Lung microvascular endothelial cell (primary cell): ENCODE measurements at regions not wholly inside any gene's neighbourhood (a gene's known extent, or its start where the extent isn't known, plus 50 kb on each side); places are given as distances from the start of the nearest gene placed in this dataset.
"Not testable (repeated sequence)": the region's sequence is repeated elsewhere in the genome, so short reads cannot be mapped to it uniquely, and the experiment has no call there.

Source experiments
- DNase-seq, 2 donors: peaks; one replicate each; pipeline versions ENCODE4 v3.0.0 to v3.0.0-alpha.2; 2010; ENCODE audit warnings: low read depth in 2 of 2

DNA sequence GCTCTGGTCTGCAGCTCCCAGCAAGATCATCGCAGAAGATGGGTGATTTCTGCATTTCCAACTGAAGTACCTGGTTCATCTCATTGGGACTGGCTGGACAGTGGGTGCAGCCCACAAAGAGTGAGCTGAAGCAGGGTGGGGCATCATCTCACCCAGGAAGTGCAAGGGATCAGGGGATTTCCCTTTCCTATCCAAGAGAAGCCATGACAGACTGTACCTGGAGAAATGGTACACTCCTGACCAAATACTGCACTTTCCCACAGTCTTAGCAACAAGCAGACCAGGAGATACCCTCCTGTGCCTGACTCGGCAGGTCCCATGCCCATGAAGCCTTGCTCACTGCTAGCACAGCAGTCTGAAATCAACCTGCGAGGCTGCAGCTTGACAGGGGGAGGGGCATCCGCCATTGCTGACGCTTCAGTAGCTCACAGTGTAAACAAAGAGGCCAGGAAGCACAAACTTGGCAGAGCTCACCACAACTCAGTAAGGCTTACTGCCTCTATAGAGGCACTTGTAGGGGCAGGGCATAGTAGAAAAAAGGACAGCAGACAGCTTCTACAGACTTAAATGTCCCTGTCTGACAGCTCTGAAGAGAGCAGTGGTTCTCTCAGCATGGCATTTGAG is 60.5 kb downstream of the AREG start:
- peak; percentile 94 to 95 for DNase-seq

DNA sequence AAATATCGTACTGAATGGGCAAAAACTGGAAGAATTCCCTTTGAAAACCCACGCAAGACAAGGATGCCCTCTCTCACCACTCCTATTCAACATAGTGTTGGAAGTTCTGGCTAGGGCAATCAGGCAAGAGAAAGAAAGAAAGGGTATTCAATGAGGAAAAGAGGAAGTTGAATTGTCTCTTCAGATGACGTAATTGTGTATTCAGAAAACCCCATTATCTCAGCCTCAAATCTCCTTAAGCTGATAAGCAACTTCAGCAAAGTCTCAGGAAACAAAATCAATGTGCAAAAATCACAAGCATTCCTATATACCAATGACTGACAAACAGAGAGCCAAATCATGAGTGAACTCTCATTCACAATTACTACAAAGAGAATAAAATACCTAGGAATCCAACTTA is 64.4 kb downstream of the AREG start:
- not testable (repeated sequence) for DNase-seq

- no peak for DNase-seq
Measured at GRCh38 chr4:74516303-74516702, 71.4 kb downstream of the AREG start.

DNA sequence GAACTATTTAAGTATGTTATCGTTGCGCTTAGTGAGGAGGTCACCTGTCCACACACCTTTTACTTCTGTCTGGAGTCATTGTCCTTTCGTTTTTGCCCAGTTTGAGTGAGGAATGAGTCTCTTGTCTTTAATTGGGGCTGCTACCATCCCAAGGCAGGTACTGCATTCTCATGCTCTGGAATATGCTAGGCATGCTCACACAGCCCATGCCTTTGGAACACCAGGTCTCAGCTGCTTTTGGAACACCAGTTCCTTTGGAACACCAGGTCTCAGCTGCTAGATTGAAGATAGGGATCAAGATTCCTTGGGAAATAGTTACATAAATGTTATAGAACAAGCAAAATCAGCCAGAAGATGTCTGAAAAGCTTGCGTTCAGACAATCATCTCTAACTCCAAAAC is 73.1 kb downstream of the AREG start:
- no peak for DNase-seq

DNA sequence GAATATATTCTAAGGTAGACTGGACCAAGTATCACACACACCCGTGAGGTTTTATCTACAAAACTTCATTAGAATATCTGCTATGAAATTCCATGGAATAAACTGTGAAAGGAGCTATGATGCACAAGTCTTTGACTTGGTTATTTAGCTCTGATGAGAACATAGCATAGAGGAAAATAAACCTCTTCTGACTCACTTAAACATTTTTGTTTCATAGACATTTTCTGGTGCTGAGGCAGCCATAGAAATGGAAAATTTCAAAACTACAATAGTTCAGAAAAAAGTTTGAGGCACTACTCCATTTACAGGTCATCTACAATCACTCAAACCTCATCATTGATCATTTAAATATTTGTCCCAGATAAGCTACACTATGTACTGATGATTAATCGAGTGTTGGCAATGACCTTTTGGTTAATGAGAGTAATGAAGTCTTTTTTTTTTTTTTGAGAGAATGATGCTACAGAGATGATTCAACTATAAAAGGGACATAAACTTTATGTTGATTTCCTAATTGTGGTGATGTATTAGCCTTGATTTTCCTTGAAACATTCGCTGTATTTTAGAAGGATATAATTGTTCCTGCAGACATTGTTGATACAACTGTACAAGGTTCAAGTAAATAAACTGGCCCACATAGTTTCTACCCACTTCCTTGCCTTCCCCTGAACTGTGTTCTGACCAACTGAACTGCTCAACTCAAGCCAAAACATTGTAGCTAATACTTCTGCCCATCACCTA is 77.5 kb downstream of the AREG start:
- DNase-seq = no peak

DNA sequence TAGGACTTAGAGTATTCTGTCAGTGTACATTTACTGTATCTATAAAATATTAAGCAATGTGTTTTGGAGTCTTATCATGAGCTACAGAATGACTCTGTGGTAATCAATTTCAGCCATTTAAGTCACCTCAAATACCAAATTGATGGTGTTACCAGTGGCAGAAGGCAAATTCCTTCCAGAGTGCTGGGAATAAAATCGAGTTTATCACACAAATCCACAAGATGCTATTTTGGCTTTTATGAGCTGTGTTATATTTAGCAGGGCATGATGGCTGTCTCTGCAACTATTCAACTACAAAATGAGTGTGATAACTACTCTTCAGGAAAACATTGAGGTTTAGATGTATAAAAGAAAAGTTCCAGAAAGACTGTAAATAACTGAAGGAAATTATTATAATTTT is 78.2 kb downstream of the AREG start:
- no peak for DNase-seq

- DNase-seq = no peak
Measured at GRCh38 chr4:74524985-74525384, 80.0 kb downstream of the AREG start.

GRCh38 chr4:74527049-74527448 is 82.1 kb downstream of the AREG start:
- DNase-seq = no peak

DNA sequence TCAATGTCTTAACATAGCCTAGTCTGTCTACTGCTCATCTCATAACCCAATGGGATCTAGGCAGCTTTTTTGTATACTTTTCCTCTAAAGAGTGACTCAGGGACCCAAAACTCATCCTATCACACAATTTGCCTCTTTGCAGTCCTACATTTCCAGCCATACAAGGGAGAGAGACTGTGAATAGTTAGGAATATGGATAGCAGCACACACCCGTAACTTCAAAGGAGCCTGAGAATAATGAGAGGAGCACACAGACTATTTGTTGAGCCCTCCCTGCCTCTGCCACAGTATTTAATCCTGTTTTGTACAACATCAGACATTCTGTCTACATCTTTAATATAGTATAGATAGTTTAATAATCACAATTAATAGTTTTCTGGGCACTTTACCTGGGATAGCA is 83.2 kb downstream of the AREG start:
- DNase-seq = no peak

DNA sequence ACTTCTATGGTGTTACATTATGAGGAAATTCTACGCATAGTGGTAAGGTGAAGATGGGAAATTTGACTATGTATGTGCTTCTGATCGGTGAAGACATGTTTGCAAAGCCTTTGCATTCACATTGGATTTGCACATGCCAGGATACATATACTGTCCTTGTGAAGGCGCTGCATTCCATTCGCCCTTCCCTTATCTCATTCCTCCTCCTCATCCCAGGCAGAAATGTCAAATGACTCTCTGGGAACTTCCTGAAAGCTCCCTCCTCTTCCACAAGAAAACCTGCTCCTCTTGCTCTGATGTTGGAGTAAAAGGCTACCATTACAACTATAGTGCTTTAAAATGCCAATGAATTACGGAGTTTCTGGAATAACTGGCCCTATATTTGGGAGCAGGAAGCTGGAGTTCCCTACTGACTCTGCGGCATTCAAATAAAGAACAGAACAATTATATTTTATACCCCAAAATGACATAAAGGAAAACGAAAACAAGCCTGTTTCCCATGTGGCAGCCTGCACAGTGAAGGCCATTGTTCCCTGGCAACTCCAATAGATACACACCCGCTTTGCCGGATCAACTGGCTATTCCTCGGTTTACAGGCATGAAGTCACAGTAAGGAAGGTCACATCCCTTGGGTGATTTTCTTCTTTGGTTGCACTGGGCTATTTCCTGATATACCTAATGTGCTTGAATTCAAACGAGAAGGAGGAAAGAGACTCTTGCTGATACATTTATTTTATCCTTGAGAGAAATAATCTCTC is 84.5 kb downstream of the AREG start:
- peak in 1 of 2 donors; percentile 54 for DNase-seq

DNA sequence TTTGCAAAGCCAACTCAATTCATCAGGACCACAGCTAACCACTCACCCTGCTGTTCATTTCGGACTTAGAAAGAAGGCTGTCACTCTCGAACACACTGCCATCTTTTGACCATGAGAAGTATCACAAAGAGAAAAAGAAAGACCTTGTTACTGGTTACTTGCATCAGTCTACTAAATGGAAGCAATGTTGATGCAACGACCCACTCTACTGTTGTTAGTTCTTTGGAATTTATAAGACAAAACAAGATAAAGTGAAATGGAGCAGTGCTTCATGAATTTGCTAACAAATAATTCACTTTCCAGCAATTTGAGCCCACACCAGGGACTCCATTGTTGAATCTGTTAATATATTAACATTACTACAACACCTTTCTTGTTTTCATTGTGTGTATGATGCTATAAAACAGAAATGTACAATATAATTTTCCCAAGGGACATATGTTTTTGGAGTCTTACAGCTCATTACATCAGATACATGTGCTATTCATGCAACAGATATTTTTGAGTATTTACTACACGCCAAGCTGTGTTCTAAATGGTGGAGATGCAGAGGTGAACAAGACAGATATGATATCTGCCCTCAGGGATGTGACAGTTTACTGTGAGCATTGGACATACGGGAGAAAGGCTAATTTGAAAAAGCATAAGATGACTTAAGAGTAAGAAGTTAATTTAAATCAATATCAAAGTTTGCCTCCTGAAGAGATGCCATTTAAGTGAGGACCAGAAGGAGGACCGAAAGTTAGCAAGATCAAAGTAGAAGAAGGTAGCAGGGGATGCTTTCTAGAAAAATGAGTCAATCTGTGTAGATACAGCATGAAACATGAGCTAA is 87.2 kb downstream of the AREG start:
- peak; percentile 92 for DNase-seq

- DNase-seq = no peak
Measured at GRCh38 chr4:74534121-74534520, 89.2 kb downstream of the AREG start.

DNA sequence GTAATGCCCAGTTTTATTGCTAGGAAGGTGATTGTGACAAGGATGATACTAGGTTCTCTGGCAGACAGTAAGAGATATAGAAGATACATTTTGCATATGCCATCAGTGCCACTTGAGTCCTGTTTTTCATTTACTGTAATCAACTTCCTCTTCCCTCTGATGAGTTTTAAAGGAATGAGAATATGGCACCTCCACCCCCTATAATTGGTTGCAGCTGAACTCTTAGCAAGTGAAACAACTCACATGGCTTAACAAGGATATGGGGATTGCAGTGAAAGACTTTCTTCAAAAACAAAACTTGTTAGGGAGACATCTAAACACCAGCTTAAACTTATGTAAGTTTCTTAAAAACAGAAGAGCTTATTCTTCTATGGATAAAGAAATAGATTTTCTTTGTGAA is 90.0 kb downstream of the AREG start:
- DNase-seq = no peak

GRCh38 chr4:74535512-74535911 is 90.6 kb downstream of the AREG start:
- no peak for DNase-seq

DNA sequence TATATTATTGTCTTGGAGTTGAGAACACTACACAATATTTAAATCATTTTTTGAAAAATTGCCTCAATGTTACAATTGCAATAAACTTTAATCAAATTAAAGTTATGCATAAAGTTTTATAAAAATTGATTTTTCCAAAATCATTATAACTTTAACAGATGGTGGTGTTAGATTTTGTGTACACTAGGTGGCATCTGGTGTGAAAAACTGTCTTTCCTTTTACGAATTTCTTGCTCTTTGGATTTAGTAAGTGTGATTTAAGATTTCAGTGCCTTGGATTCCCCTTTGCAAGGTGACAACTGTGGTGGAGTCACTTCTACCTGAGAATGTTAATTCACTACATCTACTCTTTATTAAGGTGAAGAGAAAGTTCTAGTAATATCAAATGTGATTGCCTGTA is 91.6 kb downstream of the AREG start:
- DNase-seq = peak; percentile 47 to 48

DNA sequence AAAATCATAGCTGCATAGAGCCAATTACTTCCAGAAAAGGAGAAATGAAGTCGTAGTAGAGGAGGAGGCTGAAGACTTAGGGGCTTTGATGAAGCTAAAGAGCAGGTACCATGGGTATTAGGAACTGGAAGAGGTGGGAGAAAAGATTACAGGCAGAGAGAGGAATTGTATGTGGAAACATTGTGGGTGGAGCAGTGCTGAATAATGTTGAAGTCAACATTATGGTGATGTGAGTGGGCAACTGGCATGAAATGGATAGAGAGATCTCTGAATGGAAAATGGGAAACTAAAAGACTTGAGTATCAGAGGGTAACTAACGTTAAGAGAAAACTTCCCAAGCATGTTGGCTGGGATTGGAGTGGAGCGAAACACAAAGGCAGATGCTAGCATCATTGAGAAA is 92.5 kb downstream of the AREG start:
- DNase-seq = no peak

DNA sequence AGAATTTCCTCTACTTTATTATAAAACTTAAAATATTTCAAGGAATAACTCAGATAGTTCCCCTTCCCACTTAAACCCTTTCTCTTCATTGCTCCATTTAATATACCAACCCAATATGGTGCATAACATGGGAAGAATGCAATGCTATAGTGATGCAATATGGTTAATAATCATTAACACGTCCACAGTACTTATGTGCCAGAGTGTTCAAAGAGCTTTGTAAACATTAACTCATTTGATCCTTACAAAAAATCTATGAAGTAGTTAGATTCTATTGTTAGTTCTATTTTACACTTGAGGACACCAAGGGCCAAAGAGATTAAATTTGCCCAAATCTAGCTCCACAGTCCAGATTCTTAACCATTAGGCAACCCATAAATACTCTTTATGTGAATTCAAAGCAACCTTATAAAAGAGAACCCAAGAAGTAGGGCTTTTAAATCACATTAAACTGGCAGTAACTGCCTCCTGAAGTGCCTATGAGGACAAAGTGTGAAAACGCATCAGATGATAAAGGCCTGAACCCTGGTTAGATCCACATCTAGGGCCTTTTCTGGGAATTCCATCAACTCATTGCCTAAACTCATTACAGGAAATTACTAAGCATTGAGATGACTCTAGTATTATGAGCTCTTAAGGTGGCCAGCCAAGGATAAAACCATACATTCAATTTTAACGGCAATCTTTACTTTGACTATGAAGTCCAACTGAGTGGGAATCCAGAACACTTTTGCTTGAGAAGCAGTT is 94.3 kb downstream of the AREG start:
- peak in 1 of 2 donors; percentile 77 for DNase-seq

- DNase-seq = no peak
Measured at GRCh38 chr4:74540193-74540592, 95.3 kb downstream of the AREG start.

GRCh38 chr4:74541667-74542066 is 96.7 kb downstream of the AREG start:
- no peak for DNase-seq

DNA sequence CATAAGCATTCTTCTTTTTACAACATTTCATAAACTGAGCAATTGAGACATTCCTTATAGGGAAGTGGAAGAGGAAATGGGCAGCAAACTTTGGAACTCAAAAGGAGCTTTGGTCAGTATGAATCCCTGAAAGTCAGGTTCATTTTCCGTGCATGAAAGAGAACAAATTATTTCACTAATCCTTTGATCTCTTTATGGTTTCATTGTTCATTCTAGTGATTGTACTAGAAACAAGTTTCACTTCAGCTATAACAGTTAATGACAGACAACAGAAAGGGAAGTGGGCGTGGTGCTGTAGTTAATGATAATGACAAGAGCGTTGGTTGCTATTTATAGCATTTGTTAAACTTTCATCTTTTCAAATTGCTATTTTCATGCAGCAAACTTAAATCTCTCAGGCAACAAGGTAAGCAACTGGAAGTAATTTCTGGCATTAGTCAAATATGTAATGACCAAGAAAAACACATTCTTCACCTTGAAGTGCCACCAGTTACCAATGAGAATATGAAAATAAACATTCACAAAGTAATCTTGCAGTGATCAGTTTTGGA is 98.4 kb downstream of the AREG start:
- DNase-seq = peak; percentile 27 to 46

GRCh38 chr4:74543983-74544382 is 99.0 kb downstream of the AREG start:
- peak in 1 of 2 donors; percentile 40 for DNase-seq
